SIG-M5 treated with dmso at 0.1 percent for 504 hours (cell line): ENCODE measurements at regions not wholly inside any gene's neighbourhood (a gene's known extent, or its start where the extent isn't known, plus 50 kb on each side); places are given as distances from the start of the nearest gene placed in this dataset.
"Not testable (repeated sequence)": the region's sequence is repeated elsewhere in the genome, so short reads cannot be mapped to it uniquely, and the experiment has no call there.

Experiments
- DNase-seq: peaks from one replicate; lab custom pipeline; 2025; ENCODE audit not compliant: unreplicated experiment; lab: John Stamatoyannopoulos, UW

DNA sequence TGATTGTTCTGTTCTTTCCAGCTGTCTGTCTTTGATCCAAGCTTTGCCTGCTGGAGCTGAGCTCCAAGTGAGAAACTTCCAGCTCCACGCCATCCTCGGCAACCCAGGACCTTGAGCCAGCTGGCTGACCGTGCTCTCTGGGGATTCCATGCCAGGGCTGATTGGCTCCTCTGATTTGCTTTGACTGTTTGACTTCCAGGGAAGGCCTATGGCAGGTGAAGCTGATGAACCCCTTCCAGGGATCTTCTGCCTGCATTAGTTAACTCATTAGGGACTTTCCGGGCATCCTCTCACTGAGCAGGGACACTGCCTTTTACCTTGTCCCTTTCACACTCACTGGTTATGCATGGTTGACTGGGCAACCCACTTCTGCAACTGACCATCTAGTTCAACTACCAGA is 406.1 kb downstream of the RPS6KC1 start:
- no peak for DNase-seq

DNA sequence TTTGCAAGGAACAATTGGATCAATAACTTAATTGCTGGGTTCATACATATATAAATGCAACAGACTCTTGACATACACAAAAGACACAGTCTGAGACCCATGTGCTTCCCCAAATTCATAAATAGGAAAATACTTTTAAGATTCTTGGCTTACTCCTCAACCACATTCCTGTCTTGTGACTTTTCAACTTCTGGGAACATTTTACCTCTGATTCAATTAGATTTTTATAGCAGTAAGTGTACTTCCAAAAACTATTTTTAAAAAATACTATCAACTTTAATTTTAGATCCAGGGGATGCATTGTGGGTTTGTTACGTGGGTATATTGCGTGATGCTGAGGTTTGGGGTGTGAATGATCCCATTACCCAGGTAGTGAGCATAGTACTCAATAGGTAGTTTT is 406.7 kb downstream of the RPS6KC1 start:
- DNase-seq = no peak

DNA sequence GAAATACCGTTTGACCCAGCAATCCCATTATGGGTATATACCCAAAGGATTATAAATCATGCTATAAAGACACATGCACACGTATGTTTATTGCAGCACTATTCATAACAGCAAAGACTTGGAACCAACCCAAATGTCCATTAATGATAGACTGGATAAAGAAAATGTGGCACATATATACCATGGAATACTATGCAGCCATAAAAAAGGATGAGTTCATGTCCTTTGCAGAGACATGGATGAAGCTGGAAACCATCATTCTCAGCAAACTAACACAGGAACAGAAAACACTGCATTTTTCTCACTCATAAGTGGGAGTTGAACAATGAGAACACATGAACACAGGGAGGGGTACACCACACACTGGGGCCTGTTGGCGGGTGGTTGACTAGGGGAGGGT is 411.3 kb downstream of the RPS6KC1 start:
- not testable (repeated sequence) for DNase-seq

- DNase-seq = no peak
Measured at GRCh38 chr1:213464786-213465460, 413.9 kb downstream of the RPS6KC1 start.

GRCh38 chr1:213466541-213466940 is 415.5 kb downstream of the RPS6KC1 start:
- no peak for DNase-seq

DNA sequence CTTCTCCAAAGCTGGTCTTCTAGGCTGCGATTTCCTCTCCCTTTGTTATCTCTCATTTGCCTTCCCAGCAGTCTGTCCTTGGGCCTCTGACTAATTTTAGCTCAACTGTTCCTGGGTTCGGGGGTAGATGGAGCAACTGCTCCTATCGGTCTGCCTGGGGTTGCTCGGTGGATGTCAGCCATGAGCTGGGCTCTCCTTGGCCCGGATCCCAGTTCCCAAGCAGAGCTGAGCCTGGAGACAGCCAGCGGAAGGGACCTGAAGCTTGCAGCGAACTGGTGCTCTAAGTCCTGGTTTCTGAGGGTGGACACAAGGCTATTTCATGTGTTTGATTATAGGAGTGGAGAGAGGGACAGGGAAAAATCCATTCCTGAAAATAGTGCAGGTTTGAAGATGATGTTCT is 423.0 kb downstream of the RPS6KC1 start:
- DNase-seq = no peak

GRCh38 chr1:213481395-213481794 is 430.4 kb downstream of the RPS6KC1 start:
- DNase-seq = no peak

GRCh38 chr1:213484333-213484732 is 433.3 kb downstream of the RPS6KC1 start:
- no peak for DNase-seq

- no peak for DNase-seq
Measured at GRCh38 chr1:213484758-213485157, 433.7 kb downstream of the RPS6KC1 start.

- no peak for DNase-seq
Measured at GRCh38 chr1:213486488-213486887, 435.4 kb downstream of the RPS6KC1 start.

- no peak for DNase-seq
Measured at GRCh38 chr1:213491468-213491867, 440.4 kb downstream of the RPS6KC1 start.

- no peak for DNase-seq
Measured at GRCh38 chr1:213492161-213493041, 441.4 kb downstream of the RPS6KC1 start.

DNA sequence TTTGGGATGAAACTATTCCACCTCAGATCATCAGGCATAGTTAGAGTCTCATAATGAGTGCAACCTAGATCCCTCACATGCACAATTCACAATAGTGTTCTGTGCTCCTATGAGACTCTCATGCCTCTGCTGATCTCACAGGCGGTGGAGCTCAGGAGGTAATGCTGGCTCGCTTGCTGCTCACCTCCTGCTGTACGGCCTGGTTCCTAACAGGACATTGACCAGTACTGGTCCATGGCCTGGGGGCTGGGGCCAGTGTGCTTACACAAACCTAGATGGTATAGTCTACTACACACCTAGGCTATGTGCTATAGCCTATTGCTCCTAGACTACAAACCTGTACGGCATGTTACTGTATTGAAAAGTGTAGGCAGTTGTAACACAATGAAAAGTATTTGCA is 448.4 kb downstream of the RPS6KC1 start:
- no peak for DNase-seq

DNA sequence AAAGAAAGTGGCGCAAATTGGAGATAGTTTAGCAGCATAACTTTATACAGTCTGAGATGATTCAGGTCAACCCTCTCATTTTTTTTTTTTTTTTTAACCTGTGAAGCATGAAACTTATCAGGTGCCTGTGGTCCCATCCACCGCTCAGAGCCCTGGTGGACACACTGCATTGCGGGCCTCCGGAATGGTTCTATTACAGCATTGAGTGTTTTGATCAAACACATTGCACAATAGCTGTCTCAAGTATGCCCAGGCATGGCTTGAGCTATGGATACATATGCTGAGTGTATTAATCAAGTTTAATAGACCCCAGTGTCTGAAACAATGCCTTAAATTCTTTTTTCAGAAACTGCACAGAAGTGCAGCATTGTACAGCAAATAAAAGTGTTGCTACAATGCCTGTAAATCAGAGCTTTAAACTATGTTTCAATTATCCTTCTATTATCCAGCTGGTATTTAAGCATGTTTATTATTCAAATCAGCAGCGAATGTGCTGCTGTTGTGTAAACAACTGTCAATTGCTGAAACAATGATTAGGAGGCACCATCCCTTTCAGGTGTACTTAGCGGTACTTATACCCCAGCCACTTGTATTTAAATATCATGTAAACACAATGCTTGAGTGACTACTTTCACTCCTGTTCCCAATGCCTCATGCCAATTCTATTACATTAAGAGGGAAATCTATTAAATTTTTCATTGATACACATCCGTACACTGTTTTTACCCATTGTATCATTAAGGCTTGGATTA is 456.6 kb downstream of the RPS6KC1 start:
- no peak for DNase-seq

DNA sequence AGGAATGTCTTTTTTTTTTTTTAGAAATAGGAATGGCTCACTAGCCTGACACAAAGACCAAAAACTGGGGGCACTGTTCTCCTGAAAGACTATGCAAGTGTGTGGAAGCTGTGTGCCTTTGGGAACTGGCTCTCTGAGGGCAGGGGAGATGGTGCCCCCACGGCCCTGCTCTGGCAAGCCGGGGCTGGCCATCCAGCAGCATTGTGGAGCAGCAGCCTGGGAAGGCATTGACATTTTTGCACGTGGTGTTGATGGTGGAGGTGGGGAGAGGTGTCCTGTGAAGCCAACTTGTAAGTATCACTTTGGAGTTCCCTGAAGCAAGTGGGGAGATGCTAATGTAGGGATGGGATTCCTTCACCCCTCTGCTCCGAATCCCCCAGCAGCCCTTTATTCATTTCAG is 460.1 kb downstream of the RPS6KC1 start:
- DNase-seq = no peak

- no peak for DNase-seq
Measured at GRCh38 chr1:213512316-213512715, 461.3 kb downstream of the RPS6KC1 start.

GRCh38 chr1:213513006-213513405 is 462.0 kb downstream of the RPS6KC1 start:
- DNase-seq = no peak

DNA sequence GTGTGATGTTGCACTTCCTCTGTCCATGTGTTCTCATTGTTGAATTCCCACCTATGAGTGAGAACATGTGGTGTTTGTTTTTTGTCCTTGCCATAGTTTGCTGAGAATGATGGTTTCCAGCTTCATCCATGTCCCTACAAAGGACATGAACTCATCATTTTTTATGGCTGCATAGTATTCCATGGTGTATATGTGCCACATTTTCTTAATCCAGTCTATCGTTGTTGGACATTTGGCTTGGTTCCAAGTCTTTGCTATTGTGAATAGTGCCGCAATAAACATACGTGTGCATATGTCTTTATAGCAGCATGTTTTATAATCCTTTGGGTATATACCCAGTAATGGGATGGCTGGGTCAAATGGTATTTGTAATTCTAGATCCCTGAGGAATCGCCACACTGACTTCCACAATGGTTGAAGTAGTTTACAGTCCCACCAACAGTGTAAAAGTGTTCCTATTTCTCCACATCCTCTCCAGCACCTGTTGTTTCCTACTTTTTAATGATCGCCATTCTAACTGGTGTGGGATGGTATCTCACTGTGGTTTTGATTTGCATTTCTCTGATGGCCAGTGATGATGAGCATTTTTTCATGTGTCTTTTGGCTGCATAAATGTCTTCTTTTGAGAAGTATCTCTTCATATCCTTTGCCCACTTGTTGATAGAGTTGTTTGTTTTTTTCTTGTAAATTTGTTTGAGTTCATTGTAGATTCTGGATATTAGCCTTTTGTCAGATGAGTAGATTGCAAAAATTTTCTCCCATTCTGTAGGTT is 463.6 kb downstream of the RPS6KC1 start:
- not testable (repeated sequence) for DNase-seq

GRCh38 chr1:213519098-213519497 is 468.1 kb downstream of the RPS6KC1 start:
- DNase-seq = no peak

GRCh38 chr1:213521206-213521605 is 466.6 kb upstream of the PROX1 start:
- DNase-seq = no peak
